GM23248 (cell line): ENCODE measurements at regions not wholly inside any gene's neighbourhood (a gene's known extent, or its start where the extent isn't known, plus 50 kb on each side); places are given as distances from the start of the nearest gene placed in this dataset.

ENCODE experiments used
- DNase-seq: peaks from one replicate; pipeline ENCODE4 v3.0.0-alpha.2; 2015
- H2AFZ ChIP-seq: fragments of 200-600 bp; sonication (generic); 2 replicates; pipeline ENCODE4 v1.6.1; 2016; ENCODE audit warnings: antibody characterized with exemption
- H3F3A ChIP-seq: fragments of 200-600 bp; sonication (generic); 2 replicates; pipeline ENCODE4 v1.6.1; 2016; ENCODE audit warnings: mild to moderate bottlenecking, antibody characterized with exemption, mixed run types; ENCODE audit not compliant: insufficient read depth
- H3K27ac ChIP-seq: fragments of 200-600 bp; sonication (generic); 2 replicates; pipeline ENCODE4 v1.5.1; 2016; ENCODE audit warnings: mild to moderate bottlenecking
- H3K27me3 ChIP-seq: fragments of 200-600 bp; sonication (generic); replicated peaks from 2 replicates; pipeline ENCODE4 v1.6.1; 2016; ENCODE audit warnings: mild to moderate bottlenecking; ENCODE audit not compliant: insufficient read depth
- H3K36me3 ChIP-seq: fragments of 200-600 bp; sonication (generic); 2 replicates; pipeline ENCODE4 v1.6.1; 2016; ENCODE audit warnings: low read depth, mild to moderate bottlenecking
- H3K4me1 ChIP-seq: fragments of 200-600 bp; sonication (generic); 2 replicates; pipeline ENCODE4 v1.6.1; 2016; ENCODE audit warnings: mild to moderate bottlenecking; ENCODE audit not compliant: insufficient read depth
- H3K4me2 ChIP-seq: fragments of 200-600 bp; sonication (generic); one replicate; pipeline ENCODE4 v1.6.1; 2016; ENCODE audit warnings: mild to moderate bottlenecking; ENCODE audit not compliant: unreplicated experiment
- H3K4me3 ChIP-seq: fragments of 200-600 bp; sonication (generic); 2 replicates; pipeline ENCODE4 v1.5.1; 2016; ENCODE audit warnings: mild to moderate bottlenecking
- H3K79me2 ChIP-seq: fragments of 200-600 bp; sonication (generic); 2 replicates; pipeline ENCODE4 v1.6.1; 2016; ENCODE audit warnings: mild to moderate bottlenecking; ENCODE audit not compliant: insufficient read depth
- H3K9ac ChIP-seq: fragments of 200-600 bp; sonication (generic); 2 replicates; pipeline ENCODE4 v1.6.1; 2016; ENCODE audit warnings: mild to moderate bottlenecking
- H3K9me2 ChIP-seq: fragments of 200-600 bp; sonication (generic); 2 replicates; pipeline ENCODE4 v1.6.1; 2016; ENCODE audit warnings: mixed run types, mild to moderate bottlenecking, moderate library complexity; ENCODE audit not compliant: insufficient read depth
- H3K9me3 ChIP-seq: fragments of 200-600 bp; sonication (generic); one replicate; pipeline ENCODE4 v1.6.1; 2017; ENCODE audit warnings: low read depth
- H4K20me1 ChIP-seq: fragments of 200-600 bp; sonication (generic); 2 replicates; pipeline ENCODE4 v1.6.0; 2016; ENCODE audit not compliant: insufficient read depth
- EZH2 ChIP-seq: fragments of 200-600 bp; sonication (generic); IDR thresholded peaks from 2 replicates; pipeline ENCODE4 v1.6.1; 2018; ENCODE audit warnings: antibody characterized with exemption, mild to moderate bottlenecking; ENCODE audit not compliant: insufficient read depth, poor library complexity, severe bottlenecking
- EZH2phosphoT487 ChIP-seq: fragments of 200-600 bp; sonication (generic); IDR thresholded peaks from 2 replicates; pipeline ENCODE4 v1.6.1; 2018; ENCODE audit warnings: antibody characterized with exemption, moderate library complexity, mild to moderate bottlenecking, low read depth; ENCODE audit not compliant: insufficient read depth
- WGBS, 2 experiments: methylation state at CpG; one replicate each; pipeline ENCODE4 v1.1.6; 2015 to 2017; ENCODE audit warnings: low lambda C conversion rate in 2 of 2, low coverage in 1 of 2; ENCODE audit errors: missing lambda C conversion rate in 2 of 2; 5-methylcytosine and 5-hydroxymethylcytosine counted together
- in situ Hi-C: fragments of 300-500 bp; cut with MboI; formaldehyde crosslinking; loops from 2 replicates; pipeline ENCODE4 v1.15.0; 2020

- Histone ChIP-seq H3K9me3 (no peaks in the 10 kb centered on the region), H3K27me3 (no peaks in the 10 kb centered on the region), H3K9me2 (no peaks in the 10 kb centered on the region), H3K4me2 (no peak overlapping the region), H3K9ac (no peak overlapping the region), H3K4me3 (no peak overlapping the region), H3K79me2 (no peaks in the 10 kb centered on the region), H3K36me3 (no peaks in the 10 kb centered on the region), H3F3A (no peaks in the 10 kb centered on the region), H4K20me1 (no peaks in the 10 kb centered on the region), H3K4me1 (no peaks in the 10 kb centered on the region), H3K27ac (no peak overlapping the region), H2AFZ (no peak overlapping the region)
- 66 to 71% methylated on average over 10 of the region's 10 CpGs for WGBS, 2 experiments
- TF ChIP-seq EZH2phosphoT487 (no peak), EZH2 (no peak)
- DNase-seq = no peak
- in situ Hi-C loops = no loop called here
These were observed 105.4 kb upstream of the AFDN start for GRCh38 chr6:167721291-167721690.

- Histone ChIP-seq H3K9me3 (no peaks in the 10 kb centered on the region), H2AFZ (no peak overlapping the region), H3K79me2 (no peaks in the 10 kb centered on the region), H3K9ac (no peak overlapping the region), H3K27ac (no peak overlapping the region), H3K27me3 (no peaks in the 10 kb centered on the region), H3K36me3 (no peaks in the 10 kb centered on the region), H4K20me1 (no peaks in the 10 kb centered on the region), H3F3A (no peaks in the 10 kb centered on the region), H3K4me3 (no peak overlapping the region), H3K9me2 (no peaks in the 10 kb centered on the region), H3K4me1 (no peaks in the 10 kb centered on the region), H3K4me2 (no peak overlapping the region)
- TF ChIP-seq EZH2 = no peak
- no peak for TF ChIP-seq EZH2phosphoT487
- WGBS, 2 experiments = 48 to 58% methylated on average over 21 of the region's 21 CpGs
- DNase-seq = no peak
- in situ Hi-C loops = no loop called here
These were observed 103.9 kb upstream of the AFDN start for GRCh38 chr6:167722634-167723309.

- Histone ChIP-seq H3K27ac (no peak overlapping the region), H4K20me1 (no peaks in the 10 kb centered on the region), H3K27me3 (no peaks in the 10 kb centered on the region), H2AFZ (no peak overlapping the region), H3F3A (no peaks in the 10 kb centered on the region), H3K9me3 (no peaks in the 10 kb centered on the region), H3K9me2 (0 out of 2 replicates have a peak, but pooled peaks cover 5% of the 10 kb centered on the region), H3K36me3 (no peaks in the 10 kb centered on the region), H3K9ac (no peak overlapping the region), H3K4me1 (no peaks in the 10 kb centered on the region), H3K4me3 (no peak overlapping the region), H3K79me2 (no peaks in the 10 kb centered on the region), H3K4me2 (no peak overlapping the region)
- TF ChIP-seq EZH2phosphoT487 (no peak), EZH2 (no peak)
- 52 to 55% methylated on average over 8 of the region's 8 CpGs for WGBS, 2 experiments
- in situ Hi-C loops = no loop called here
- no peak for DNase-seq
These were observed 100.6 kb upstream of the AFDN start for GRCh38 chr6:167726043-167726621.

- in situ Hi-C loops = no loop called here
- Histone ChIP-seq H3K27me3 (no peaks in the 10 kb centered on the region), H3K27ac (no peak overlapping the region), H3F3A (no peaks in the 10 kb centered on the region), H3K4me3 (no peak overlapping the region), H3K4me2 (no peak overlapping the region), H3K79me2 (no peaks in the 10 kb centered on the region), H4K20me1 (no peaks in the 10 kb centered on the region), H2AFZ (no peak overlapping the region), H3K36me3 (no peaks in the 10 kb centered on the region), H3K9me3 (no peaks in the 10 kb centered on the region), H3K9ac (no peak overlapping the region), H3K4me1 (no peaks in the 10 kb centered on the region), H3K9me2 (0 out of 2 replicates have a peak, but pooled peaks cover 5% of the 10 kb centered on the region)
- WGBS, 2 experiments = 68 to 70% methylated on average over 14 to 15 of the region's 15 CpGs
- DNase-seq = no peak
- TF ChIP-seq EZH2 (no peak), EZH2phosphoT487 (no peak)
These were observed 96.3 kb upstream of the AFDN start for GRCh38 chr6:167730441-167730840.
